GM12873 (cell line): ENCODE measurements at regions not wholly inside any gene's neighbourhood (a gene's known extent, or its start where the extent isn't known, plus 50 kb on each side); places are given as distances from the start of the nearest gene placed in this dataset.

Experiments used
- TF ChIP-seq, protein P1 (sequence below): IDR thresholded peaks from 2 replicates; pipeline ENCODE4 v1.5.1; 2012; ENCODE audit warnings: low read depth, mild to moderate bottlenecking, moderate library complexity, low read length, control low read depth; ENCODE audit not compliant: insufficient read depth; ENCODE audit errors: missing control alignments

DNA sequence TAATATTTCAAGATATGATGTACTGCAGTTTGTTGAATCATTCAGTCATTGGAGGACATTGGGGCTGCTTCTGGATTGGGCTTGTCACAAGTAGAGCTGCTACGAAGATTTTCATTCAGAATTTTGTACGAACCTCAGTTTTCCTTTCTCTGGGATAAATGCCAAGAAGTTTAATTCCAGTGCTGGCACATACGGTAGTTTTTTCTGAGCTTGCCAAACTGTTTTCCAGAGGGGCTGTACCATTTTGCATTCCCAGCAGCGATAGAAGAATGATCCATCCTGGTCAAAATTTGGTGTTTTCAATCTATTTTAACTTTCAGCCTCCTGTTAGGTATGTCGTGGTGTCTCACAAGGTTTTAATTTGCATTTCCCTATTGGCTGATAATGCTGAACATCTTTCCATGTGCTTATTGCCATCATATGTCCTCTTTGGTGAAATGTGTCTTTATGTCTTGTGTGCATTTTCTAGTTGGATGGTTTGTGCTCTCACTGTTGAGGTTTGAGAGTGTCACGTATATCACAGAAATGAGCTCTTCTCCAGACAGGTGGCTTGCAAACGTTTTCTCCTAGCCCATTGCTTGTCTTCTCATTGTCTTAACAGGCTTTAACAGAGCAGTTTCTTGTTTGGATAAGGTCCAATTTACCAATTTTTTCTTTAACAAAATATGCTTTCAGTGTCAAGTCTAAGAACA lies 612.6 kb downstream of the GALR1 start:
- TF ChIP-seq, protein P1, sequence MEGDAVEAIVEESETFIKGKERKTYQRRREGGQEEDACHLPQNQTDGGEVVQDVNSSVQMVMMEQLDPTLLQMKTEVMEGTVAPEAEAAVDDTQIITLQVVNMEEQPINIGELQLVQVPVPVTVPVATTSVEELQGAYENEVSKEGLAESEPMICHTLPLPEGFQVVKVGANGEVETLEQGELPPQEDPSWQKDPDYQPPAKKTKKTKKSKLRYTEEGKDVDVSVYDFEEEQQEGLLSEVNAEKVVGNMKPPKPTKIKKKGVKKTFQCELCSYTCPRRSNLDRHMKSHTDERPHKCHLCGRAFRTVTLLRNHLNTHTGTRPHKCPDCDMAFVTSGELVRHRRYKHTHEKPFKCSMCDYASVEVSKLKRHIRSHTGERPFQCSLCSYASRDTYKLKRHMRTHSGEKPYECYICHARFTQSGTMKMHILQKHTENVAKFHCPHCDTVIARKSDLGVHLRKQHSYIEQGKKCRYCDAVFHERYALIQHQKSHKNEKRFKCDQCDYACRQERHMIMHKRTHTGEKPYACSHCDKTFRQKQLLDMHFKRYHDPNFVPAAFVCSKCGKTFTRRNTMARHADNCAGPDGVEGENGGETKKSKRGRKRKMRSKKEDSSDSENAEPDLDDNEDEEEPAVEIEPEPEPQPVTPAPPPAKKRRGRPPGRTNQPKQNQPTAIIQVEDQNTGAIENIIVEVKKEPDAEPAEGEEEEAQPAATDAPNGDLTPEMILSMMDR: no peak

DNA sequence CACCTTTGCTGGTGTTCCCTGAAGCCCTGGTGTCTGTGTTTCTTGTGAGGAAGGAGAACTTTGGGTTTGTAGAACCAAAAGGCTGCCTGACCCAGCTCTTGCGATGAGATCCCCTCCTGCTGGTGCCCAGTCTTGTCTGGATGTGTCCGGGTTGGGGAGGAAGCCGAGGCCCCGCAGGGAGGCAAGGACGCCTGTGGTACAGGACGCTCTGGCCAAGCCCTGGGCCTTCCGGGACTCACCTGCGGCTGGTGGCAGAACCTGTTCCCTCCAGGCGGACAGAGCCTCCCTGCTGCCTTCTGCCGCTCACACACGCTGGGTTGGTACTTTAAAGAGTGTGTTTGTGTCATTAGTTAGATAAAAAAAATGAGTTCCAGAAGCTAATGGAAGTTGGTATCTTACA lies 616.2 kb downstream of the GALR1 start:
- TF ChIP-seq, protein P1: no peak

DNA sequence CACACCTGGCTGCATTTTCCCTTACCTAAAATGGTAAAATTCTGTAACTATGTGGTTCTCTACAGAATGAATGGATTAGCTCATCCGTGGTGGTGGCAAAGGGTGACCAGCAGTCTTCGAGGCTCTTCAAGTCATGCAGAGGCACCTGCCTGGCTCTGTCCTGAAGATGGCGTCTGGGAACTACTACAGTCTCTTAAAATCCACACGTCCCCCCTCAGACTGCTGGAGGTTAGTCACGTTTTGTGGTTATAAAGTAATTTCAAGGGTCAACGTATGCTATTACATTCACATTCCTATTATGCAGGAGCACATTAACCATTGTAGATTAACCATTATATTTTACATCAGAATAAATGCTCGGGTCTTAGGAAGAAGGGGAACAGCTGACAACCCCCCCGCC lies 616.7 kb downstream of the GALR1 start:
- TF ChIP-seq, protein P1: no peak

- TF ChIP-seq, protein P1: no peak
Observed at GRCh38 chr18:77870199-77870598, 620.6 kb downstream of the GALR1 start.

DNA sequence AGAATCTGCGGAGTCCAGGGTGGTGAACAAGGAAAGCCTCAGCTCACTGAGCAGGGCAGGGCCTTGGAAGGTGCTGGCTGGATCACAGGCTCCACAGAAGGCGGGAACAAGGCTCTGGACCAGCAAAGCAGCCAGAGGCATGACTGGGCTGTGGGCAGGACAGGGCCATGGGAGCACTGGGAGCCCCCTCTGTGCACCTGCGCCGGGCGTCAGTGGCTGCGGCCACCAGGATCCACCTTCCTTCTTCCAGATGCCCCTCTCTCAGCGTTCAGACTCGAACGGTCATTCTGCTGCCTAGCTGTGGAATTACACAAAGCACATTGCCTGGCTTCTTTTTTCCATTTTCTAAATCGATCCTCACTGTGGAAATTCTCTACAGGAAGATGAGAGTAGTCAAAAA lies 621.2 kb downstream of the GALR1 start:
- TF ChIP-seq, protein P1: no peak

GRCh38 chr18:77872166-77872565 lies 622.5 kb downstream of the GALR1 start:
- TF ChIP-seq, protein P1: no peak

DNA sequence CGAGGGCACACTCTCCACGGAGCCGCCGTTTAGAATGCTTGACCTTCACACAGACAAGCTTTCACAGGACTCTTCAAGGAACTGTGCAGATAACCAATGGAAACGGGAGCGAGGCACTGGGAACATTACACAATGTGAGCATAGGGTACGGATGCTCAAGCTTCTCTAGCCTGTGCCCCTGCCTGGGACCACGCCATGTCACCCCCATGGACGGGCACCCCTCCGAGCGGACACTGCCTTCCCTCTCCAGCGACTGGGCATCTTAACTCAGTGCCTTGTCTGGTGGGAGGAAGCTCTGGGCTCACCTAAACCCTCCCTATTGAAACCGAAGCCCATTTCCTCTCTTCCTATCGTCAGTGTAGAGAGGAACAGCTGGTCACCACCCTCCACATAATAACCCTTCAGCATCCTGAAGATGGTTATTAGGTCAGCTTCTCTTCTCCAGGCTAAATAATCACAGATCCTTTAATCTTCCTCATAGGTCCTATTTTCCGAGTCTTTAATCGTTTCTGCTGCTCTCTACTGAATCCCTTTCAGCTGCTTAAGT lies 626.7 kb downstream of the GALR1 start:
- TF ChIP-seq, protein P1: no peak
